ENCODE measurements at regions not wholly inside any gene's neighbourhood (a gene's known extent, or its start where the extent isn't known, plus 50 kb on each side); places are given as distances from the start of the nearest gene placed in this dataset.

DNA sequence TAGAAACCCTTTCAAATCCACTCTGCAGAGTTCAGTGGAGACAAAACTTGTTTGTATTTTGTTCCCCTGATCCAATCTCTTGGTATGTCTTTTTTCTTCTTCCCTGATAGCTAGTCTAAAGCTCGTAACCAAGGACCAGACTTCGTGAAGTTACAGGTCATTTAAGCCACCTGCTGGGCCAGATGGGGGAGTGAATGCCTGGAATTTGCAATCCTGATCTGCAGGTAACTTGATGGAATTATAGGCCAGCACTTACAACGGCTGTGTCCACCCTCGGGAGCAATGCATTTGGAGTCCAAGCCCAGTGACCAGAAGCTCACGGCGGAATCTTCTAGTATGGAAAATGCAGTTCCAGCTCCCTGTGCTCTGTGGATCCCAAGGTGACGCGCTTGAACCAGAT is 566.9 kb downstream of the TCERG1L start:
- no peak overlapping the region for H3K4me3 ChIP-seq (replicated peaks in 1 of 2; ENCODE audit: low read depth in 2 of 2, low read length in 2 of 2)
- no peak for DNase-seq (ENCODE audit: low read depth in 2 of 2)
- TF ChIP-seq, protein P1, sequence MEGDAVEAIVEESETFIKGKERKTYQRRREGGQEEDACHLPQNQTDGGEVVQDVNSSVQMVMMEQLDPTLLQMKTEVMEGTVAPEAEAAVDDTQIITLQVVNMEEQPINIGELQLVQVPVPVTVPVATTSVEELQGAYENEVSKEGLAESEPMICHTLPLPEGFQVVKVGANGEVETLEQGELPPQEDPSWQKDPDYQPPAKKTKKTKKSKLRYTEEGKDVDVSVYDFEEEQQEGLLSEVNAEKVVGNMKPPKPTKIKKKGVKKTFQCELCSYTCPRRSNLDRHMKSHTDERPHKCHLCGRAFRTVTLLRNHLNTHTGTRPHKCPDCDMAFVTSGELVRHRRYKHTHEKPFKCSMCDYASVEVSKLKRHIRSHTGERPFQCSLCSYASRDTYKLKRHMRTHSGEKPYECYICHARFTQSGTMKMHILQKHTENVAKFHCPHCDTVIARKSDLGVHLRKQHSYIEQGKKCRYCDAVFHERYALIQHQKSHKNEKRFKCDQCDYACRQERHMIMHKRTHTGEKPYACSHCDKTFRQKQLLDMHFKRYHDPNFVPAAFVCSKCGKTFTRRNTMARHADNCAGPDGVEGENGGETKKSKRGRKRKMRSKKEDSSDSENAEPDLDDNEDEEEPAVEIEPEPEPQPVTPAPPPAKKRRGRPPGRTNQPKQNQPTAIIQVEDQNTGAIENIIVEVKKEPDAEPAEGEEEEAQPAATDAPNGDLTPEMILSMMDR (IDR thresholded peaks at IDR 0.05; ENCODE audit: low read depth, low read length) = no peak

DNA sequence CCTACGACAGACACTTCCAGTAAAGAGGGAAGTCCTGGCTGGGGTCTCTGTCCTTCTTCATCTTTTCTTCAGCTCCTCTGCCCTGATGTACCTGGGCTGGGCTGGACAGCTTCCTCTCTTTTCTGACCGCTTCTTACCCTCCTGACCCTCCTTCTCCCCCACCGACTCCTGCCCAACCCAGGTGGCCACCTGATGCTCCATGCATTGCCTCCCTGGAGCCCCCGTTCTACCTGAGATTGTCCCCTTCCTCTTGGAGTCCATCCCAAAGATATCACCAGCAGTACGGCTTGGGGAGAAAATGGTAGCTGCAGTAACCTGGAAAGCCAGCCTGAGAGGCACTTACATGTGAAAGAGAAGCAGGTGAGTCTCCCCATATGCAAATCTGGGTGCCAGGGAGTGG is 566.3 kb downstream of the TCERG1L start:
- no peak overlapping the region for H3K4me3 ChIP-seq (replicated peaks in 1 of 2; ENCODE audit: low read depth in 2 of 2, low read length in 2 of 2)
- TF ChIP-seq, protein P1 (IDR thresholded peaks at IDR 0.05; ENCODE audit: low read depth, low read length) = no peak
- no peak for DNase-seq (ENCODE audit: low read depth in 2 of 2)

DNA sequence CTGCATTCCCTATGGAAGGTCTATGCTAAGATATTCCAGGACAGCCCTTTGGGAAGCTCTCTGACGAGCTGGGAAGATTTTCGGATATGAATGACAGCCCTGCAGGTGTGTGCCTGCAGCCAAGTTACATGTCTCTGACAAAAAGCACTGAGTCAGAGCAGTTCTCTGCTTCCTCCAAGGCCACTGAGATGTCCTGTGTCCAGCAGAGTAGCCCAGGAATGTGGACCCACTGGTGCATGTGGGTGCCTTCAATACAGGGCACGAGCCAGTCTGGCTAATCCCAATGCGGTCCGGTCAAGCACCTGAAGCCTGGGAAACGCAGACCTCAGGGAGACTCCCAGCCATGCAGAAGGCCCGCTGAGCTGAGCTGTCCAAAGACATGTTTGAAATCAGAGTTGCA is 565.7 kb downstream of the TCERG1L start:
- TF ChIP-seq, protein P1 (IDR thresholded peaks at IDR 0.05; ENCODE audit: low read depth, low read length) = no peak
- no peak for DNase-seq (ENCODE audit: low read depth in 2 of 2)
- no peak overlapping the region for H3K4me3 ChIP-seq (replicated peaks in 1 of 2; ENCODE audit: low read depth in 2 of 2, low read length in 2 of 2)

DNA sequence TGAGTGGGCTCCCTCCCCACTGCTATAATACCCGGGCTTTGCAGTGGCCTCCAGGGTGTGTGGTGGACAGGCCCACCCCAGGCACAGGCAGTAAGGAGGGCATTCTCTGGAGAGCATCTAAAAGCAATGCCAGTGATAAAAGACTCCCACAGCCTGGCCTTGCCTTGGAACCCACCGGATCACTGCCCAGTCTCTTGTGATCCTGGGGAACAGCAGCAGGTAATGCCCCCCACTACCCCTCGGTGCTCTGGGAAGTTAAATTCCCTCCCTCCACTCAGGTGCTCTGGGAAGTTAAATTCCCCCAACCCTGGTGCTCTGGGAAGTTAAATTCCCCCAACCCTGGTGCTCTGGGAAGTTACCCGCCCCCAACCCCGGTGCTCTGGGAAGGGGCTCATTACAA is 565.2 kb downstream of the TCERG1L start:
- no peak overlapping the region for H3K4me3 ChIP-seq (replicated peaks in 1 of 2; ENCODE audit: low read depth in 2 of 2, low read length in 2 of 2)
- no peak for DNase-seq (ENCODE audit: low read depth in 2 of 2)
- TF ChIP-seq, protein P1 (IDR thresholded peaks at IDR 0.05; ENCODE audit: low read depth, low read length) = no peak

DNA sequence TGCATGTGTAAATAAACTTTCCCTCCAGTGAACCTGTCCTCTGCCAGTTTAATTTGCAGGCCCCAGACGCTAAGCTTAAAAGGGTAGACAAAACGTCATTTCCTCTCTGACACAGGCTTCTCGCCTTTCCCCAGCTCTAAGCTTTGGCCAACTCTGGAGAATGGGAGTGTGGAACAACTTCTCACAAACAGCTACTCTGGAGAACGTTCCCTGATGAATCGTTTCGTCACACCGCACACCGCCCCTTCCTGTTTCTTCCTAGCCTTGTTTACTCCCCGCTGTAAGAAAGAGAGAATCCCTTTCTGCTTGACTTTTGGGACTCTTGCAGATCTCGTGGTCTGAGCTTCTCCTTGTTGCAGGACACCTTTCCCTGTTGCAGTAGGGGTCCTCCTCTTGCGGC is 564.2 kb downstream of the TCERG1L start:
- TF ChIP-seq, protein P1 (IDR thresholded peaks at IDR 0.05; ENCODE audit: low read depth, low read length) = no peak
- H3K4me3 ChIP-seq (replicated peaks in 1 of 2; ENCODE audit: low read depth in 2 of 2, low read length in 2 of 2) = no peak overlapping the region
- DNase-seq (ENCODE audit: low read depth in 2 of 2) = no peak

DNA sequence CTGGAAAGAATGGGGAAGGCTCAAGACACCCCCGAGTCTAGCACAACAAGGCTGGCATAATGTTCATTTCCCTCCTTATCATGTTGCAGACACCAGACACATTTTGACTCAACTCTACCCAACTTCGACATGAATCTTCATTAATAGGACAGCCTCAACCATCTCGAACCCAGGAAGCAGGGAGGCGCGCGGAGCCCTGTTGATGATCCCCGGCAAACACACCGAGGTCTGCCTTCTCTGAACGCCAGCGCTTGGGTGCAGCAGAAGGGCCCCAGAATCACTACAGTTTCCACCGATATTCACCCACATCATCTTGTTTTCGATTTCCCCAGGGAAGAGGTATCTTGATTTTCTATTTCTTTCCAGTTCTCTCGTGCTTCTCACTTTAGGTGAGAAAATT is 563.6 kb downstream of the TCERG1L start:
- TF ChIP-seq, protein P1 (IDR thresholded peaks at IDR 0.05; ENCODE audit: low read depth, low read length) = no peak
- H3K4me3 ChIP-seq (replicated peaks in 1 of 2; ENCODE audit: low read depth in 2 of 2, low read length in 2 of 2) = no peak overlapping the region
- no peak for DNase-seq (ENCODE audit: low read depth in 2 of 2)

DNA sequence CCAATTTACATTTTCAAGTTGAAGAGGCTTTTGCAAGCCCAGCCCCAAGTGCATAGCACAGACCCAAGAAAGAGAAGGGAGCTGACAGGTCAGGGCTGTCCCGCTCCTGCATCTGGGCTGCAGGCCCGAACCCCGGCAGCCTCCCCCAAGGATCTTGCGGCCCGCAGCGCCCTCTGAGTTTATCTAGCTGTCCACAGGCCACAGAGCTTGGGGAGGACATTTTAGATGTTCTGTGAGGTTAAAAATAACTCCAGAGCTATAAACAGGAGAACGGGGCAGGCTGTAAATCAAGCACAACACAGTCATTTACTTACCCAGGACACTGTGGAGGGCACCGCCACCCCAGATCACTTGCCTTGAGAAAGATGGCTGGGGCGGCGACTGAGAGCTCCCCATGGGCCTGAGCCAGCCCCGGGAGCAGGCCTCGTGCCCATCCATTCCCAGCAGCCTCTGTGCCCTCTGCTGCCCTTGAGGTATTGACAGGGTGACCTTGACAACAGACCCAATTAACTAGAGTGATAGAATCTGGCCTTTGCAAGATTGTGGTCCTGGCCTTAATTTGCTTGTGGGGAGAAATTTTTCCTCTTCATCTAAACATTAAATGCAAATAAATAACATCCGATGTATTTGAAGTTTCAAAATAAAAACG is 563.0 kb downstream of the TCERG1L start:
- TF ChIP-seq, protein P1 (IDR thresholded peaks at IDR 0.05; ENCODE audit: low read depth, low read length) = no peak
- DNase-seq (ENCODE audit: low read depth in 2 of 2) = no peak
- H3K4me3 ChIP-seq (replicated peaks in 1 of 2; ENCODE audit: low read depth in 2 of 2, low read length in 2 of 2) = no peak overlapping the region
